Body of pancreas (tissue), 4 donors: ENCODE measurements at regions not wholly inside any gene's neighbourhood (a gene's known extent, or its start where the extent isn't known, plus 50 kb on each side); places are given as distances from the start of the nearest gene placed in this dataset.
"Not testable (repeated sequence)": the region's sequence is repeated elsewhere in the genome, so short reads cannot be mapped to it uniquely, and the experiment has no call there.

ENCODE experiments used
- POLR2A ChIP-seq, 3 donors: fragments of 450-650 bp; IDR thresholded peaks; one replicate each; pipeline ENCODE4 v1.6.1; 2016; ENCODE audit warnings: antibody characterized with exemption in 3 of 3, mild to moderate bottlenecking in 2 of 3
- TF ChIP-seq, protein P1 (sequence below), 7 experiments: fragments of 450-650 bp in 4 of 7; fragments of 200-600 bp in 3 of 7; sonication (generic) in 3 of 7; IDR thresholded peaks; one replicate each; pipeline ENCODE4 v1.5.1; 2016 to 2019; ENCODE audit warnings: antibody characterized with exemption in 7 of 7

DNA sequence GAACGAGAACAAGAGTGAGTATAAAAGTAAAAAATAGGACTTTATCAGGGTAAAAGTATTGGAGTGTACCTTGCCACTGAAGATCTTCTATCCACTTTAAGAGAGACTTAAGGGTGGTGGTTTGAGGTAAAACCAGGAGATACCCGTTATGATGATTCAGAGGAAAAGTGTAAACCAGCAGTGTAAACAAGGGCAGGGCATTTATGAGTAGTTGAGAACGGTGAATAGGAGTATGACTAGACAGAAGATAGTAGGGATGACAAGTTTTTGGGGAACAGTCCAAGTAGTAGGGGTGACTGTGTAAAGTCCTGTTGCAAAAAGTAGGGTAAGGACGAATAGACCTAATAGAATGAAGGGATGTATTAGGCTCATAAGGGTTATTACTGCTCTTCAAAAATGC is 131.5 kb upstream of the VANGL1 start:
- TF ChIP-seq, protein P1, sequence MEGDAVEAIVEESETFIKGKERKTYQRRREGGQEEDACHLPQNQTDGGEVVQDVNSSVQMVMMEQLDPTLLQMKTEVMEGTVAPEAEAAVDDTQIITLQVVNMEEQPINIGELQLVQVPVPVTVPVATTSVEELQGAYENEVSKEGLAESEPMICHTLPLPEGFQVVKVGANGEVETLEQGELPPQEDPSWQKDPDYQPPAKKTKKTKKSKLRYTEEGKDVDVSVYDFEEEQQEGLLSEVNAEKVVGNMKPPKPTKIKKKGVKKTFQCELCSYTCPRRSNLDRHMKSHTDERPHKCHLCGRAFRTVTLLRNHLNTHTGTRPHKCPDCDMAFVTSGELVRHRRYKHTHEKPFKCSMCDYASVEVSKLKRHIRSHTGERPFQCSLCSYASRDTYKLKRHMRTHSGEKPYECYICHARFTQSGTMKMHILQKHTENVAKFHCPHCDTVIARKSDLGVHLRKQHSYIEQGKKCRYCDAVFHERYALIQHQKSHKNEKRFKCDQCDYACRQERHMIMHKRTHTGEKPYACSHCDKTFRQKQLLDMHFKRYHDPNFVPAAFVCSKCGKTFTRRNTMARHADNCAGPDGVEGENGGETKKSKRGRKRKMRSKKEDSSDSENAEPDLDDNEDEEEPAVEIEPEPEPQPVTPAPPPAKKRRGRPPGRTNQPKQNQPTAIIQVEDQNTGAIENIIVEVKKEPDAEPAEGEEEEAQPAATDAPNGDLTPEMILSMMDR (IDR thresholded peaks at IDR 0.05) = not testable (repeated sequence)
- not testable (repeated sequence) for TF ChIP-seq POLR2A (IDR thresholded peaks at IDR 0.05)
